ENCODE measurements at regions not wholly inside any gene's neighbourhood (a gene's known extent, or its start where the extent isn't known, plus 50 kb on each side); places are given as distances from the start of the nearest gene placed in this dataset.

GRCh38 chr6:132126150-132126549 is 175.0 kb upstream of the CCN2 start:
- no peaks in the 10 kb centered on the region for H3K27me3 ChIP-seq (ENCODE audit: insufficient read depth)
- no peak overlapping the region for H3K9ac ChIP-seq
- no peak overlapping the region for H3K27ac ChIP-seq (ENCODE audit: low read depth in 2 of 2, low read length in 1 of 2)
- no peak for DNase-seq
- no peak overlapping the region for H2AFZ ChIP-seq (ENCODE audit: low read depth)
- POLR2A ChIA-PET: no interaction called here
- H3K4me2 ChIP-seq: no peak overlapping the region
- peaks cover 0 to 18% of the 10 kb centered on the region in 2 experiments; a peak in 1 of 4 replicates for H3K4me1 ChIP-seq (ENCODE audit: control insufficient read depth in 1 of 2, insufficient read depth in 2 of 2, low read depth in 1 of 2, low read length in 1 of 2)
- TF ChIP-seq NFIC (IDR thresholded peaks at IDR 0.05; ENCODE audit: borderline replicate concordance) (no peak), GABPA (IDR thresholded peaks at IDR 0.05; ENCODE audit: low read depth) (no peak), CHD2 (IDR thresholded peaks at IDR 0.05; ENCODE audit: low read length, partially characterized antibody) (no peak), YY1 (IDR thresholded peaks at IDR 0.05; ENCODE audit: low read depth) (no peak), SIN3A (IDR thresholded peaks at IDR 0.05; ENCODE audit: borderline replicate concordance, low read depth, low read length) (no peak), TCF12 (IDR thresholded peaks at IDR 0.05) (no peak), MXI1 (IDR thresholded peaks at IDR 0.05; ENCODE audit: low read depth, low read length) (no peak), RXRA (IDR thresholded peaks at IDR 0.05; ENCODE audit: borderline replicate concordance, low read depth) (no peak), RAD21 (IDR thresholded peaks at IDR 0.05; ENCODE audit: low read length) (no peak), RFX5 (IDR thresholded peaks at IDR 0.05; ENCODE audit: low read length) (no peak), GATA2 (CRISPR knock-in tag; IDR thresholded peaks at IDR 0.05) (no peak), CTCF (IDR thresholded peaks at IDR 0.05) (no peak; the same call in 1 of the 2 replicates), USF1 (IDR thresholded peaks at IDR 0.05; ENCODE audit: borderline replicate concordance, low read depth) (no peak), EP300 (IDR thresholded peaks at IDR 0.05; ENCODE audit: borderline replicate concordance in 1 of 2, low read depth in 1 of 2, low read length in 1 of 2) (no peak), MAX (IDR thresholded peaks at IDR 0.05; ENCODE audit: low read depth) (no peak)
- TF ChIP-seq, protein P1, sequence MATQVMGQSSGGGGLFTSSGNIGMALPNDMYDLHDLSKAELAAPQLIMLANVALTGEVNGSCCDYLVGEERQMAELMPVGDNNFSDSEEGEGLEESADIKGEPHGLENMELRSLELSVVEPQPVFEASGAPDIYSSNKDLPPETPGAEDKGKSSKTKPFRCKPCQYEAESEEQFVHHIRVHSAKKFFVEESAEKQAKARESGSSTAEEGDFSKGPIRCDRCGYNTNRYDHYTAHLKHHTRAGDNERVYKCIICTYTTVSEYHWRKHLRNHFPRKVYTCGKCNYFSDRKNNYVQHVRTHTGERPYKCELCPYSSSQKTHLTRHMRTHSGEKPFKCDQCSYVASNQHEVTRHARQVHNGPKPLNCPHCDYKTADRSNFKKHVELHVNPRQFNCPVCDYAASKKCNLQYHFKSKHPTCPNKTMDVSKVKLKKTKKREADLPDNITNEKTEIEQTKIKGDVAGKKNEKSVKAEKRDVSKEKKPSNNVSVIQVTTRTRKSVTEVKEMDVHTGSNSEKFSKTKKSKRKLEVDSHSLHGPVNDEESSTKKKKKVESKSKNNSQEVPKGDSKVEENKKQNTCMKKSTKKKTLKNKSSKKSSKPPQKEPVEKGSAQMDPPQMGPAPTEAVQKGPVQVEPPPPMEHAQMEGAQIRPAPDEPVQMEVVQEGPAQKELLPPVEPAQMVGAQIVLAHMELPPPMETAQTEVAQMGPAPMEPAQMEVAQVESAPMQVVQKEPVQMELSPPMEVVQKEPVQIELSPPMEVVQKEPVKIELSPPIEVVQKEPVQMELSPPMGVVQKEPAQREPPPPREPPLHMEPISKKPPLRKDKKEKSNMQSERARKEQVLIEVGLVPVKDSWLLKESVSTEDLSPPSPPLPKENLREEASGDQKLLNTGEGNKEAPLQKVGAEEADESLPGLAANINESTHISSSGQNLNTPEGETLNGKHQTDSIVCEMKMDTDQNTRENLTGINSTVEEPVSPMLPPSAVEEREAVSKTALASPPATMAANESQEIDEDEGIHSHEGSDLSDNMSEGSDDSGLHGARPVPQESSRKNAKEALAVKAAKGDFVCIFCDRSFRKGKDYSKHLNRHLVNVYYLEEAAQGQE (IDR thresholded peaks at IDR 0.05; ENCODE audit: low read depth, low read length): no peak
- TF ChIP-seq, protein P2, sequence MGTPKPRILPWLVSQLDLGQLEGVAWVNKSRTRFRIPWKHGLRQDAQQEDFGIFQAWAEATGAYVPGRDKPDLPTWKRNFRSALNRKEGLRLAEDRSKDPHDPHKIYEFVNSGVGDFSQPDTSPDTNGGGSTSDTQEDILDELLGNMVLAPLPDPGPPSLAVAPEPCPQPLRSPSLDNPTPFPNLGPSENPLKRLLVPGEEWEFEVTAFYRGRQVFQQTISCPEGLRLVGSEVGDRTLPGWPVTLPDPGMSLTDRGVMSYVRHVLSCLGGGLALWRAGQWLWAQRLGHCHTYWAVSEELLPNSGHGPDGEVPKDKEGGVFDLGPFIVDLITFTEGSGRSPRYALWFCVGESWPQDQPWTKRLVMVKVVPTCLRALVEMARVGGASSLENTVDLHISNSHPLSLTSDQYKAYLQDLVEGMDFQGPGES (IDR thresholded peaks at IDR 0.05; ENCODE audit: low read depth, low read length): no peak
- H3K9me3 ChIP-seq: no peaks in the 10 kb centered on the region
- H3K36me3 ChIP-seq (replicated peaks in 1 of 2; ENCODE audit: control insufficient read depth in 1 of 2, insufficient read depth in 2 of 2, low read length in 1 of 2): no peaks in the 10 kb centered on the region
- 63% methylated on average over 2 of the region's 2 CpGs for WGBS (ENCODE audit: low lambda C conversion rate)
- CTCF ChIA-PET: no interaction called here
- no peaks in the 10 kb centered on the region for H3K9me2 ChIP-seq
- no peaks in the 10 kb centered on the region for H3K79me2 ChIP-seq (ENCODE audit: insufficient read depth)
- H4K20me1 ChIP-seq (ENCODE audit: insufficient read depth): no peaks in the 10 kb centered on the region
- H3F3A ChIP-seq (replicated peaks; ENCODE audit: insufficient read depth): peaks cover 12% of the 10 kb centered on the region
- no peak overlapping the region for H3K4me3 ChIP-seq (ENCODE audit: low read depth in 2 of 2, low read length in 1 of 2)

Data from SK-N-SH (cell line).